BE2C (cell line): ENCODE measurements at regions not wholly inside any gene's neighbourhood (a gene's known extent, or its start where the extent isn't known, plus 50 kb on each side); places are given as distances from the start of the nearest gene placed in this dataset.

ENCODE experiments used
- DNase-seq: peaks from one replicate; pipeline ENCODE4 v3.0.0-alpha.2; 2020
- H3K27me3 ChIP-seq: fragments of 250-450 bp; sonication (Bioruptor Pico); 2 replicates; pipeline ENCODE4 v1.5.1; 2020; ENCODE audit warnings: mild to moderate bottlenecking
- H3K36me3 ChIP-seq: fragments of 250-450 bp; sonication (Bioruptor Pico); 2 replicates; pipeline ENCODE4 v1.5.1; 2020; ENCODE audit warnings: mild to moderate bottlenecking
- H3K4me1 ChIP-seq: fragments of 250-450 bp; sonication (Bioruptor Pico); 2 replicates; pipeline ENCODE4 v1.5.1; 2020
- H3K4me3 ChIP-seq: 2 replicates; pipeline ENCODE4 v1.5.1; 2011; ENCODE audit warnings: low read depth, low read length
- H3K9me3 ChIP-seq: fragments of 250-450 bp; sonication (Bioruptor Pico); 2 replicates; pipeline ENCODE4 v1.5.1; 2020
- TF ChIP-seq, protein P1 (sequence below): IDR thresholded peaks from 2 replicates; pipeline ENCODE4 v1.5.1; 2012; ENCODE audit warnings: mild to moderate bottlenecking, low read depth, low read length

DNA sequence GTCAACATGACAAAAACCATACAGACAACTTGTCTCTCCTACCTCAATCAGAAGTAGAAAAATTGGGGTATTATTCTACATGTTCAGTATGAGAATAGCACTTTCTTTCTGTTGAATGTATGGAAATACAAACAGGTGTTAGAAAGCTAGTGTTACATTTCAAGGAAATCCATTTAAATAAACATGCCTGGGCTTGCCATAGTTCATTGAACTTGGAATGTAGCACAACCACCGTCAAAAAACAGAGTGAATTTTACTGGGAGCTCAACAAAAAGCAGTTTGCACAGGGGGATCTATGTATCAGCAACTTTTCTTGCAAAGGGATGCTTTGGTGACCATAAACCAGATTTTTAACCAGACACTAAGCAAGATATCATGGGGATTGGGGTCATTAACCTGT is 307.9 kb upstream of the SMARCA2 start:
- no peaks in the 10 kb centered on the region for H3K4me1 ChIP-seq
- H3K9me3 ChIP-seq = no peaks in the 10 kb centered on the region
- no peaks in the 10 kb centered on the region for H3K36me3 ChIP-seq
- H3K4me3 ChIP-seq = no peak overlapping the region
- DNase-seq = no peak
- TF ChIP-seq, protein P1, sequence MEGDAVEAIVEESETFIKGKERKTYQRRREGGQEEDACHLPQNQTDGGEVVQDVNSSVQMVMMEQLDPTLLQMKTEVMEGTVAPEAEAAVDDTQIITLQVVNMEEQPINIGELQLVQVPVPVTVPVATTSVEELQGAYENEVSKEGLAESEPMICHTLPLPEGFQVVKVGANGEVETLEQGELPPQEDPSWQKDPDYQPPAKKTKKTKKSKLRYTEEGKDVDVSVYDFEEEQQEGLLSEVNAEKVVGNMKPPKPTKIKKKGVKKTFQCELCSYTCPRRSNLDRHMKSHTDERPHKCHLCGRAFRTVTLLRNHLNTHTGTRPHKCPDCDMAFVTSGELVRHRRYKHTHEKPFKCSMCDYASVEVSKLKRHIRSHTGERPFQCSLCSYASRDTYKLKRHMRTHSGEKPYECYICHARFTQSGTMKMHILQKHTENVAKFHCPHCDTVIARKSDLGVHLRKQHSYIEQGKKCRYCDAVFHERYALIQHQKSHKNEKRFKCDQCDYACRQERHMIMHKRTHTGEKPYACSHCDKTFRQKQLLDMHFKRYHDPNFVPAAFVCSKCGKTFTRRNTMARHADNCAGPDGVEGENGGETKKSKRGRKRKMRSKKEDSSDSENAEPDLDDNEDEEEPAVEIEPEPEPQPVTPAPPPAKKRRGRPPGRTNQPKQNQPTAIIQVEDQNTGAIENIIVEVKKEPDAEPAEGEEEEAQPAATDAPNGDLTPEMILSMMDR = no peak
- H3K27me3 ChIP-seq = no peaks in the 10 kb centered on the region

DNA sequence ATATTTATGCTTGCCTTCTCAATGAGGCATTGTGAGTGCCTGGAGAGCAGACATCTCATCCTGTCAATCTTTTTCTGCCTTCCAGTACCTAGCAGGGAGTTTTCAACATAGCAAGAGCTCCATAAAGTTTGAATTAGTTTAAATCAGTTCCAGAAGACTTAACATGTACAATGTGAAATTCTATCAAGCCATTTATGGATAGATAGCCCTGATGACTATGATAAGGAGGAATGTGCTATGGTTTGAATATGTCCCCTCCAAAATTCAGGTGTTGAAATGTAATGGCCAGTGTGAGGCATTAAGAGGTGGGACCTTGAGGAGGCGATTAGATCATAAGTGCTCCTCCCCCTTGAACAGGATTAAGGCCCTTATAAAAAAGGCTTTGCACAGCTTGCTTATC is 306.9 kb upstream of the SMARCA2 start:
- H3K27me3 ChIP-seq = no peaks in the 10 kb centered on the region
- H3K4me3 ChIP-seq = no peak overlapping the region
- TF ChIP-seq, protein P1 = no peak
- no peaks in the 10 kb centered on the region for H3K9me3 ChIP-seq
- no peak for DNase-seq
- H3K36me3 ChIP-seq = no peaks in the 10 kb centered on the region
- H3K4me1 ChIP-seq = no peaks in the 10 kb centered on the region

DNA sequence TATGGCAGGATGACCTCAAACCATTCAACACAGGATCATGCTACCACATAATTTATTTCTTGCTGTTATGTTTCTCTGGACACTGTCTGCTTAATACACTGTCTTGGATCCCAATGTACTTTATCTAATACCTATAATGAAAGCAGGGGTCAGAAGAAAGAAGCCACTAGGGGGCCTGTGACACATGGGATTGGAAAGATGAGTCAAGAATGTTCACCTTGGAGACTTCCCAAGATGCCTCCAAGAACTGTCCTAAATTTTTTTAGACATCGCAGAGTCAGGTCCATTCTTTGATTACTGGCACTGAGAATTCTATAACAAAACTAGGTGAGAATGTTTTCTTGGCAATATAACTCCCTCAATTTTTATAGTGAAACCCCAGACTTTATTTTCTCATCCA is 305.8 kb upstream of the SMARCA2 start:
- Histone ChIP-seq H3K27me3 (no peaks in the 10 kb centered on the region), H3K36me3 (no peaks in the 10 kb centered on the region), H3K9me3 (no peaks in the 10 kb centered on the region), H3K4me3 (no peak overlapping the region), H3K4me1 (no peaks in the 10 kb centered on the region)
- TF ChIP-seq, protein P1 = no peak
- DNase-seq = no peak

DNA sequence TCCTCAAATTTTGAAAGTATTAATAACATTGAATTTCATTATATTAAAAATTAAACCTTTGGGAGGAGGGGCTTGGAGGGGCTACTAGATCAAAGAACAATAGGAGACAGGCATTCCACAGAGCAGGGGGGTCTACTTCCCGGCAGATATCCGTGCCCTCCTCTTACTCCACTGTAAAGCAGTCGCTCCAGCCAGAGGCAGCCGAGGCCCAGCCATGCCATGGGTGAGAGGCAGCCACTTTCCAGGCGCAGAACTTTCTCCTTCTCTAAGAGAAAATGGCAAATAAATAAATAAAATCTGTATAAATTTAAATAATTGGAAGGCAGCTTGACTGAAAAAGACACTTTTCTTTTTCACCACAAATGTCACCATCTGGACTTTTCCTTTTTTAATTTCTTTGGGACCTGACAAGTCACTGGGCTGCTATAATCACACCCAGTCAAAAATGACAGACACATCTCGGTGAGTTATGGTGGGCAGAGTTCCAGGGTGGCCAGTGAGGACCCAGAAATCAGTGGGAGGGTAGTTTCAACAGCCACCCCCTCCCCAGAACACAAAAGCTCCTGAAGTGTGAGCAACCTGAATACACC is 302.2 kb upstream of the SMARCA2 start:
- H3K9me3 ChIP-seq = no peaks in the 10 kb centered on the region
- H3K4me3 ChIP-seq = no peak overlapping the region
- no peaks in the 10 kb centered on the region for H3K27me3 ChIP-seq
- no peaks in the 10 kb centered on the region for H3K36me3 ChIP-seq
- no peak for DNase-seq
- no peaks in the 10 kb centered on the region for H3K4me1 ChIP-seq
- TF ChIP-seq, protein P1 = no peak

- Histone ChIP-seq H3K4me1 (no peaks in the 10 kb centered on the region), H3K36me3 (no peaks in the 10 kb centered on the region), H3K4me3 (no peak overlapping the region), H3K9me3 (no peaks in the 10 kb centered on the region), H3K27me3 (no peaks in the 10 kb centered on the region)
- TF ChIP-seq, protein P1 = no peak
- DNase-seq = no peak
These were observed 301.3 kb upstream of the SMARCA2 start for GRCh38 chr9:1713841-1714240.

GRCh38 chr9:1717882-1718281 is 297.3 kb upstream of the SMARCA2 start:
- DNase-seq = no peak
- no peaks in the 10 kb centered on the region; the same call in 1 of the 2 replicates for H3K9me3 ChIP-seq
- no peaks in the 10 kb centered on the region for H3K36me3 ChIP-seq
- H3K27me3 ChIP-seq = no peaks in the 10 kb centered on the region
- H3K4me1 ChIP-seq = no peaks in the 10 kb centered on the region
- TF ChIP-seq, protein P1 = no peak
- no peak overlapping the region for H3K4me3 ChIP-seq
